Omental fat pad (tissue), 3 donors: ENCODE measurements at regions not wholly inside any gene's neighbourhood (a gene's known extent, or its start where the extent isn't known, plus 50 kb on each side); places are given as distances from the start of the nearest gene placed in this dataset.

Source experiments
- ATAC-seq: fragments of 150-250 bp; one replicate; pipeline ENCODE4 v1.9.1; 2016; ENCODE audit warnings: mild to moderate bottlenecking, moderate library complexity; ENCODE audit not compliant: low FRiP score
- DNase-seq: peaks from one replicate; pipeline ENCODE4 v3.0.0-alpha.2; 2019; ENCODE audit warnings: low spot score
- TF ChIP-seq, protein P1 (sequence below), 3 donors: fragments of 450-650 bp; IDR thresholded peaks; one replicate each; pipeline ENCODE4 v1.5.1; 2016 to 2017; ENCODE audit warnings: antibody characterized with exemption in 3 of 3, mild to moderate bottlenecking in 3 of 3, moderate library complexity in 2 of 3

- no peak for DNase-seq
- no peak for ATAC-seq
Observed at GRCh38 chr3:176814285-176814684, 383.0 kb downstream of the TBL1XR1 start.

GRCh38 chr3:176807938-176808337, 389.3 kb downstream of the TBL1XR1 start:
- TF ChIP-seq, protein P1, sequence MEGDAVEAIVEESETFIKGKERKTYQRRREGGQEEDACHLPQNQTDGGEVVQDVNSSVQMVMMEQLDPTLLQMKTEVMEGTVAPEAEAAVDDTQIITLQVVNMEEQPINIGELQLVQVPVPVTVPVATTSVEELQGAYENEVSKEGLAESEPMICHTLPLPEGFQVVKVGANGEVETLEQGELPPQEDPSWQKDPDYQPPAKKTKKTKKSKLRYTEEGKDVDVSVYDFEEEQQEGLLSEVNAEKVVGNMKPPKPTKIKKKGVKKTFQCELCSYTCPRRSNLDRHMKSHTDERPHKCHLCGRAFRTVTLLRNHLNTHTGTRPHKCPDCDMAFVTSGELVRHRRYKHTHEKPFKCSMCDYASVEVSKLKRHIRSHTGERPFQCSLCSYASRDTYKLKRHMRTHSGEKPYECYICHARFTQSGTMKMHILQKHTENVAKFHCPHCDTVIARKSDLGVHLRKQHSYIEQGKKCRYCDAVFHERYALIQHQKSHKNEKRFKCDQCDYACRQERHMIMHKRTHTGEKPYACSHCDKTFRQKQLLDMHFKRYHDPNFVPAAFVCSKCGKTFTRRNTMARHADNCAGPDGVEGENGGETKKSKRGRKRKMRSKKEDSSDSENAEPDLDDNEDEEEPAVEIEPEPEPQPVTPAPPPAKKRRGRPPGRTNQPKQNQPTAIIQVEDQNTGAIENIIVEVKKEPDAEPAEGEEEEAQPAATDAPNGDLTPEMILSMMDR (IDR thresholded peaks at IDR 0.05) = no peak
- DNase-seq (no peak), ATAC-seq (no peak)

More at GRCh38 chr3:176814285-176814684, 383.0 kb downstream of the TBL1XR1 start:
- TF ChIP-seq, protein P1 (IDR thresholded peaks at IDR 0.05) = no peak

- no peak for DNase-seq
- ATAC-seq = no peak
- TF ChIP-seq, protein P1 (IDR thresholded peaks at IDR 0.05) = no peak
Observed at GRCh38 chr3:176799675-176800074, 397.6 kb downstream of the TBL1XR1 start.

DNA sequence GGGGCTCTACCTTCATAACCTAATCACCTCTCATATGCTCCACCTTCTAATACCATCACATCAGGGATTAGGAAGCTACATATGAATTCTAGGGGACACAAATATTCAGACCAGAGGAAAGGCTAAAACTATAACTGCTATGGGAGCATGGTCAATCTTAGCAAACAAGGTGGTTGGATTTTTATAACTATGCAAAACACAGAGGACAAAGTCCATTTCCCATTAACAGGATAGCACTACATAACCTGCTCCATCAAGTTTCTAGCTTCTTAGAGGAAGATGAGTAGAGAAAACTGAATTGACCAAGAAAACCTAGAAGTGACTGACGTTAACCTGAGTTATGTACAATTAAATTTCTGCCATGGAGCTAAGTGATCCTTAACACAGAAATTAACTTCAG, 398.6 kb downstream of the TBL1XR1 start:
- TF ChIP-seq, protein P1 (IDR thresholded peaks at IDR 0.05) = no peak
- ATAC-seq (no peak), DNase-seq (no peak)

DNA sequence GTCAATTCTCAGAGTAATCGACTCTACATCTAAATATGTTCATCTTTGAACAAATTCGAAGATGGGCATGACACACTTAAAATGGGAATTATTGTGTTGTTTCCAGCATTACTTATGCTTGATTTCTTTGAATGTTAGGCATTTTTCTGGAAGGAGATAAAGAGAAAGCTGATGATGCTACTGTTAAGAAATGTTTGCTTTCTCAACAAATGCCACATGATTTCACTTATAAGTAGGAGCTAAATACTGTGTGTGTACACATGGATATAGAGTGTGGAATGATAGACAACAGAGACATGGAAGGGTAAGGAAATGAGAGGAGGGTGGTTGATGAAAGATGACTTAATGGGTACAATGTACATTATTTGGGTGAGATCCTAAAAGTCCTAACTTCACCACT, 400.9 kb downstream of the TBL1XR1 start:
- ATAC-seq = no peak
- DNase-seq = no peak
- TF ChIP-seq, protein P1 (IDR thresholded peaks at IDR 0.05) = no peak

DNA sequence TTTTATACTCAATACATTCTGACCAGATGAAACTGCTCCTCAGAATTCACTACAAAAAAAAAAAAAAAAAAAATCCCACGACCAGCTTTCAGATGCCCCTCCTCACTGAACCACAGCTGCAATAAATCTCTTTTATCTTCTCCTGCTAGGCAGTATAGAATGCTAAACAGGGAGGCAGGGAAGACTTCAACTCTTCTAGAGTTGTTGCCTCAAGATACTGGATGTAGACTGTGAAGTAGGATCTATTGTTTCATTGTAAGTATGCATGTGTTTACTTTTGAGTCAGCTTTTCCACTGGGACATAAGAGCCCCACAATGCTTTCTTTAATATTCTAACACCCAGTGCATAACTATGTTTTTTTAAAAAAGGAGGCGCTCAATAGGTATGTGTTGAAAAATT, 401.4 kb downstream of the TBL1XR1 start:
- TF ChIP-seq, protein P1 (IDR thresholded peaks at IDR 0.05) = no peak
- ATAC-seq (no peak), DNase-seq (no peak)

DNA sequence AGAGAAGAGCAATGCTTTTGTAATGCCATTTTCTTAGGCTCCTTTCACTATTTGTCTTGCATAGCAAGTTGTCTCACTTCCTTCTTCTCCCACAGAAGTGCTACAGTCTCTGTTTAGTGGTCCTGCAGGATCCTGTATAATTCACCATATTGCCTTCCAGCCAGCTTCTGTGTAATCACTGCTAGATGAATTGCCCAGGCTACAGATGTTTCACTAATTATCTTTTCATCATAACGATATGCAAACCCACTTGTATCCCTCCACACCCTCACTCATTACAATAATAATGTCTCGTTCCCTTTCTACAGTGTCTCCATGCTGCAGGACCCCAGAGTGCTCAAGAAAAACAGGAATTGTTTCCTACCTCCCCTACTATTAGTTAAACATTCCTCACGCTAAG, 402.9 kb downstream of the TBL1XR1 start:
- no peak for ATAC-seq
- TF ChIP-seq, protein P1 (IDR thresholded peaks at IDR 0.05) = no peak
- DNase-seq = no peak
